Tongue (tissue), 1 donor: ENCODE measurements at regions not wholly inside any gene's neighbourhood (a gene's known extent, or its start where the extent isn't known, plus 50 kb on each side); places are given as distances from the start of the nearest gene placed in this dataset.

Experiments
- DNase-seq: peaks from one replicate; pipeline ENCODE4 v3.0.0-alpha.2; 2015

- DNase-seq = peak; percentile 4
These were observed 146.6 kb downstream of the AASDH start for GRCh38 chr4:56240554-56241174.

- no peak for DNase-seq
These were observed 149.0 kb downstream of the AASDH start for GRCh38 chr4:56238251-56238650.

GRCh38 chr4:56235725-56236124 is 151.6 kb downstream of the AASDH start:
- no peak for DNase-seq

GRCh38 chr4:56235011-56235410 is 152.3 kb downstream of the AASDH start:
- DNase-seq = no peak

- DNase-seq = no peak
These were observed 153.2 kb downstream of the AASDH start for GRCh38 chr4:56234098-56234497.

- DNase-seq = no peak
These were observed 155.9 kb downstream of the AASDH start for GRCh38 chr4:56231410-56231809.

DNA sequence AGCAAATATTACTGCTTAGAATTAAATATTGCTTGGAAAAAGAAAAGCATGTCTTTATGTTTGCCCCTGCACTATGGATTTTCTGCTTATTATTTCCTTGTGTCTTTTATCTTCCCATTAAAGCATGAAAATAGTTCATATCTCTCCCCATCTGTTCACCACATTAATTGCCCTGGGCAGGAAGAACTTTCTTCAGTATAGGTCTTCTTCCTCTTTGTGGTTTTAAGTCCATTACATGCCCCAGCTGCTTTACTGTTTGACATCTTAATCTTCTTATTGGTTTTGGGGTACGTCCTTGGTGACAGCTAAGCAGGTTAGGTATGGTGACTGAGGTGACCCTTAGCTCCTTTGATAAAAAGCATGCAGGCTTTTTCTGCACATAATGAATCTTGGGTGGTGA is 157.3 kb downstream of the AASDH start:
- no peak for DNase-seq

DNA sequence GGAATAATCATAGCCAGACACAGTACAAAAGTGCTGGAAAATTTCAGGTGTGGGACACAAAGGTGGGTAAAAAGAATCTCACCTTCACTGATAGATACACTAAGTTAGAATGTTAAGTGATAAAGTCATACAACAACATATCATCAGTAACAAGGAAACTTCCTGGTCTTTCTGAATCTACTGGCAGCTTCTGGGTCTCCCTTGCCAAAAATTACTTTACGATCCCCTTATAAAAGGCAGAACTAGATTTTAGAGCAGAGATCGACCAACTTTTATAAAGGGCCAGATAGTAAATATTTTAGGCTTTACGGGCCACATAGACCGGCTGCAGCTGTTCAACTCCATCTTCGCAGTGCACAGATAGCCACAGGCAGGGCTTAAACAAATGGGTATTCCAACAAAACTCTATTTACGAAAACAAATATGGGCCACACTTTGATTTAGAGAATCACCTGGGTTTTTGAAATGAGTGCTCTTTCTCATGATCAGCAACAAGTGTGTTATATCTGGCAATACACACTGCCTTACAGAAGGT is 159.9 kb downstream of the AASDH start:
- DNase-seq = peak; percentile 57

GRCh38 chr4:56226579-56226978 is 160.7 kb downstream of the AASDH start:
- DNase-seq = no peak

- no peak for DNase-seq
These were observed 162.7 kb downstream of the AASDH start for GRCh38 chr4:56224641-56225040.

GRCh38 chr4:56222514-56222913 is 164.8 kb downstream of the AASDH start:
- no peak for DNase-seq

GRCh38 chr4:56220261-56220660 is 167.0 kb downstream of the AASDH start:
- peak; percentile 82 for DNase-seq

GRCh38 chr4:56219447-56219846 is 167.8 kb downstream of the AASDH start:
- no peak for DNase-seq

DNA sequence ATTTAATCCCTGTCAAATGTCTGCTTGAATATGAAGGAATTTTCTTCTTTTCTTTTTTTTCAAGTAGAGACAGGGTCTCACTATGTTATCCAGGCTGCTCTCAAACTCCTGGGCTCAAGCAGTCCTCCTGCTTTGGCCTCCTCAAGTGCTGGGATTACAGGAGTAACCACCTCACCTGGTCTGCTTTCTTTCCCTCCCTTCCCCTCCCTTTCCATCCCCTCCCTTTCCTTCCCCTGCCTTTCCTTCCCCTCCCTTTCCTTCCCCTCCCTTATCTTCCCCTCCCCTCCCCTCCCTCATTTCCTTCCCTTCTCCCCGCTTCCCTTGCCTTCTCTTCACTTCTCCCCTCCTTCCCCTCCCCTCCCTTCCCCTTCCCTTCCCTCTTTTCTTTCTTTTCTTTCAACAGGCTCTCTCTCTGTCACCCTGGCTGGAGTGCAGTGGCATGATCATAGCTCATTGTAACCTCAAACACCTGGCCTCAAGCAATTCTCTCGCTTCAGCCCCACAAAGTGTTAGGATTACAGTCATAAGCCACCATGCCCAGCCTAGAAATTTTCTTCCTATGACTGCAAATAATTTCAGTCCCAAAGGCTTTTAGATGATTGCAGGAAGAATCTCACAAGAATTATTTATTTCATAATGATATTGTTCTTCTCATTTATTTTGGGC is 168.9 kb downstream of the AASDH start:
- no peak for DNase-seq

GRCh38 chr4:56217343-56217890 is 169.9 kb downstream of the AASDH start:
- DNase-seq = no peak

DNA sequence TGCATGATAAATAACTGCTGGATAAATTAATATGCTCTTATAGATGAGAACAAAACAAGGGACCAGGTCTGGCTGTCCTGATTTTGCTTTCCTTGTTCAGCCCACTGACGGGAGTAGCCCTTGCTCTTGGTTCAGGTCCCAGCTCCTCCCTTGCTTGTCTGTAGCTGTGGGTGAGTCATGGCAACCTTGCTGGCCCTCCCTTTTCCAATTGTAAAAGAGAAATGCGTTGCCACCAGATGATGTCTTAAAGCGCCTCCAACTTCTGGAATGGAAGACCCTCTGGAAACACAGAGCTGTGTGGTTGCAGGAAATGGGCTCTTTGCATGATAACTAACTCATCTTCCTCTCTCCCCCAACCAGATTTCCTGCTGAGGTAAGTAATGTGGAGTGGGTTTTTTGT is 171.4 kb downstream of the AASDH start:
- DNase-seq = no peak

- DNase-seq = no peak
These were observed 172.0 kb downstream of the AASDH start for GRCh38 chr4:56215141-56215783.

DNA sequence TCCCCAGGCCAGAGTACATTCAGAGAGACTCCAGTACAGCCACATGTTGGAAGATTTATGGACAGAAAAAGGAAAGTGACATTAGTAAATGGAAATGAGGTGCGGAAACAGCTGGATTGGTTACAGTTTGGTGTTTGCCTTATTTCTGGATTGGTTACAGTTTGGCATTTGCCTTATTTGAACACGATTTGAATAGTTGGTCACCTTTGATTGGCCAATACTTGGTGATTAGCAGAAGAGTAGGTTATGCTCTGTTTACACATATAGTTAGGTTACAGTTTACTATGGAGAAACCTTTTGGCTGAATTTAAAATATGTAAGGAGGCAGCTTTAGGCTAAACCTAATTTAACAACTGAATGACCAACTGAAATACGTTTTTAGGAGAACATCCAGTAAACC is 173.7 kb downstream of the AASDH start:
- DNase-seq = no peak

- DNase-seq = no peak
These were observed 174.5 kb downstream of the AASDH start for GRCh38 chr4:56212774-56213173.

- DNase-seq = no peak
These were observed 176.1 kb downstream of the AASDH start for GRCh38 chr4:56211202-56211601.

DNA sequence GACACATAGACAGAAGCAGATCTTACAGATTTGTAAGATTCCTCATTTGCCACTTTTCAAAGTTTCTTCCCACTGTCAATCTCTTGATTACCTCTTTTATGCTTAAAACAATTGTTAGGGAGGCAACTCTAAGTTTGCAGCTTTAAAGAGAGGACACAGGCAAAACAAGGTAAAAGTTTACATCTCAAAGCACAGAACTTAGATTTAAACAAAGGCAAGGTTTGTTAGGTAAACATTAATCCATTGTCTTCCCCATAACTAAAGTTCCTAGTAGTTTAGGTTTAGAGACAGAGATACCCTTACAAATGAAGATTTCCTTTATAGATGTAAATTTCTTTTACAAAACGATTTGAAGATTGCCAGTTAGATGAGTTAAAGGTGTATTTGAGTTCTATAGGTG is 176.9 kb downstream of the AASDH start:
- no peak for DNase-seq

GRCh38 chr4:56209767-56210166 is 177.5 kb downstream of the AASDH start:
- no peak for DNase-seq

DNA sequence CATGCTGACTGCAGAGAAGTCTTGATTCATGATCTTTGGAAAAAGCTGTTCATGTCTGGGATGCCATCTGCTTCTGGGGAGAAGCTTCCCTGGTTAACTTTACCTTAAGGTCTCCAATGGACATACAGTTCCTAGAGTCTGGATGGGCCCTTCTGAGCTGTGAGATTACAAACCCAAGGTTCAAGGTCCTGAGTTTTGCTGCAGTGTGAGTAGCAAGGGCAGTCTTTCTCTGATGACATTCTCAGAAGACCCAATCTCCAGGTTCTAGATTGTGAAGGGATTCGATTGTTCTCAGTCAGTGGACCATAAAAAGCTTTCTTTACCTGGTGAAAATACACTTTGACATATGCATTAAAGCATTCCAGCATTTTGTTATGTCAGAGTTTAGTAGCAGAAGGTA is 179.2 kb downstream of the AASDH start:
- no peak for DNase-seq
